Lung microvascular endothelial cell (primary cell): ENCODE measurements at regions not wholly inside any gene's neighbourhood (a gene's known extent, or its start where the extent isn't known, plus 50 kb on each side); places are given as distances from the start of the nearest gene placed in this dataset.

Source experiments
- DNase-seq, 2 donors: peaks; one replicate each; pipeline versions ENCODE4 v3.0.0 to v3.0.0-alpha.2; 2010; ENCODE audit warnings: low read depth in 2 of 2

GRCh38 chr13:90385781-90386489 lies 961.6 kb upstream of the MIR17HG start:
- DNase-seq, result no peak

GRCh38 chr13:90388887-90389452 lies 958.5 kb upstream of the MIR17HG start:
- no peak for DNase-seq

- no peak for DNase-seq
These were observed 958.0 kb upstream of the MIR17HG start for GRCh38 chr13:90389537-90389936.

- no peak for DNase-seq
These were observed 954.1 kb upstream of the MIR17HG start for GRCh38 chr13:90393408-90393807.

DNA sequence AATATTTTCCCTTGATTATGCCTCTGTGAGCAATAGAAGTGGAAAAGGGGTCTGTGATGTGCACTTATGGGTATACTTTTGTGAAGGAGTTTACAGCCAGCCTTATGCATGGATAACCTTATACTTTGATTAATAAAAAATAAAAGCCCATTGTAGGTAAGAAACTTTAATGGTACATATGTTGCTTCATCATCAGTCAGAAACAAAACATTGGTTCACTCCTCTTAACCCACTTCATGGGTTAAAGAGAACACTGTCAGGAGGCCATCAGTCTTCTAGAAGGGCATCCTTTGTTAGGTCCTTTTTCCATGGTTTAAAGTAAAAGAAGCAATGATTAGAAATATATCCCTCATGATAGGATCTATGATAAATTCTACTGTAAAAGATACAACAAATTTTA lies 952.1 kb upstream of the MIR17HG start:
- DNase-seq, result no peak

GRCh38 chr13:90395846-90396245 lies 951.6 kb upstream of the MIR17HG start:
- DNase-seq, result no peak

DNA sequence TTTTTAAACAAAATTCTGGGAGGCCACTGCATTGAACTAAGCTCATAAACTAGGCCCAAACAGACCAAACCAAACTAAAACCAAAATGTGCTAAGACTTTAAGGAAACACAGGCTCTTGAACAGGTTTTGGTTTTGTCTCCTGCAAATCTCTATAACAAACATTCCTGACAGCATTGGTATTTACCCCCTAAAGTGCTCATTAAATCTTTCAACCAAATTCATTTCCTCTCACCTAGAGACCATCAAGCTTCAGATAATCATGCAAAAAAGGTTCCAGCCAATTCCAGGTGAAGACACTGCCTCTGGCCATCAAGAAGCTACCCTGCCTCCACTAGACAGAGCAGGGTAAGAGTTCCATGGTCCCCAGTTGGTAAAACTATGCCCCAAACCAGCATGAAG lies 951.2 kb upstream of the MIR17HG start:
- DNase-seq, result no peak

DNA sequence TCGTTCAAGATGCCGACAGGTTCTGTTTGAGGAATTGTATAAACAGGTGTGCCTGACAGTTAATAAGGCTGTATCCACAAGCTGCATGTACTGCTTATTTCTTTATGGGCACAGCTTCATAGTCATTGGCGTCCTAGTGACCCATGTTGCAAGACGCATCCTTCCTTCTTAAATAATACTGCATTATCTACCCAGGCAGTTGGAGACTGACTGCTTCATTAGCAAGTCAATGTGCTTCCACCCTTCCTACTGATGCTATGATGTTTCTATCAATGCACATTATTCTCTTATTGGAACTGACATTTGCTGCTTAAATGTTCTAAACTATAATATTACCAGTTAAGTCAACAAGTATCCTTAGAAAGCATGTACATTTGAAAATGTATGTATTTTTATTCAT lies 950.0 kb upstream of the MIR17HG start:
- DNase-seq, result no peak

DNA sequence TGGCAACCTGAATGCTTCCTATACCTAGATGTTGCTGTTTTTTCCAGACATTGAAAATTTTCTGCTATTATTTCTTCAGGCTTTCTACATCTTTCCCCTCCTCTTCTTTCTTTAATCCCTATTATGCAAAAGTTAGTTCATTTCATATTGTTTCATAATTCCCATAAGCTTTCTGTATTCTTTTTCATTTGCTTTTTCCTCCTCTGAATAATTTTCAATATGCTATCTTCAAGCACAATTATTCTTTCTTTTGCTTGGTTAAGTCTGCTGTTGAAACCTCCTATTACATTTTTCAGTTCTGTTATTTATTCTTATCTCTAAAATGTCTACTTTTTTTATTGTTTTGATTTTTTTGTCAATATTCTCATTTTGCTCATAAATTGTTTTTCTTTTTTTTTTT lies 947.1 kb upstream of the MIR17HG start:
- DNase-seq, result no peak

- DNase-seq, result no peak
These were observed 946.3 kb upstream of the MIR17HG start for GRCh38 chr13:90401150-90401549.

DNA sequence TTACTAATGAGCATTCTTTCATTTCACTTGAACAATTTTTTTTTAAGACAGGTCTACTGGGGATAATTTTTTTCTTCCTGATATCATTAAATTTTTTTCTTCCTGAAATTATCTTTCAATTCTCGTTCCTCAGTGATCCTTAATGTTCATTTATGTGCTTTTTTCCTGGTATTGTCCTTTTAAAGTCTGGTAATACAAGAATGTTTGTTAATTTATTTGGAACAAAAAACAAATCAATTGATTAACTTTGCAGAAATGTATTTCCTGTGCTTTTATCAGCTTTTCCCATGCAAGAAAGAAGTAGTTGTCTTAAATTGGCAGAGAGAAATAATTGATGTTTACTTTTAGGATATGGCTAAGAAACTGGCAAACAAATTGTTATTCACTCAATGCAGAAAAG lies 945.4 kb upstream of the MIR17HG start:
- DNase-seq, result no peak

- no peak for DNase-seq
These were observed 944.9 kb upstream of the MIR17HG start for GRCh38 chr13:90402613-90403012.

GRCh38 chr13:90403330-90404082 lies 944.0 kb upstream of the MIR17HG start:
- DNase-seq, result no peak

DNA sequence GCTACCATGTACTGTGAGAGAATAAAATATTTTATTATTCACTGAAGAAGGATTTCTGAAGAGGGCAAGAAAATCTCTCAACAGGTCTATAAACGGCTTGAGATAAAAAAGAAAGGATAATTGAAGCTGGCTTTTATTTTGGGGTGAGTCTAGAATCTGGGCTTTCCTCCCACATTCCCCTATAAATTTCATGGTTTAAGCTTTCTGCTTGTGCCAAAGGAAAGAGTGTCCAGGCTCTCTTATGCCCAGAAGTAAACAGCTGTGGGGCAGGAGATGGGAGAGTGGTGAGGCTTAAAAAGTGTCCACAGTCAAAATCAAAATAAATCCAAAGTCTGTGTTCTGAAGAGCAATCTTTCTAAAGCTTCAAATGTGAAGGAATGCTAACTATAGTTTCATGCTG lies 942.2 kb upstream of the MIR17HG start:
- DNase-seq, result no peak

DNA sequence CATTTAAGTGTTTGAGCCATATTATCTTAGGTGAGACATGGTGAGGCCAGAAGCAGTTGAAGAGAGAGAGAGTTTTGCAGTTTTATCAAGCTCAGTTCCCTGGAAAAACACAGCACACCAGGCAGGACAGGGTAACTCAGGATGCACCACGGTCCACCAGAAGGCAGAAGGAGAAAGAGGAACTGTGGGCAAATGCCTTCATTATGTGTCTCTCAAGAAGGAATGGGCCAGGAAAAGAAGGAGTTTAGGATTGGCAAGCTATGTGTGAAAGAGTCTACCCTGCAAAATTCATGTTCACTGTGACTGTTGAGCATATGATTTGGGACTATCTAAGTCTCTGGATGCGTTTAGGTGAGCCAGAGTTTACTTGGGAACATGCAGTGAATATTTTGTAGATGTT lies 934.5 kb upstream of the MIR17HG start:
- DNase-seq, result peak in 1 of 2 donors; percentile 9

- DNase-seq, result no peak
These were observed 933.9 kb upstream of the MIR17HG start for GRCh38 chr13:90413548-90413947.

GRCh38 chr13:90414691-90415596 lies 932.5 kb upstream of the MIR17HG start:
- DNase-seq, result peak; percentile 33 to 96

GRCh38 chr13:90415902-90416301 lies 931.6 kb upstream of the MIR17HG start:
- DNase-seq, result peak in 1 of 2 donors; percentile 25

GRCh38 chr13:90416519-90416918 lies 931.0 kb upstream of the MIR17HG start:
- DNase-seq, result no peak

DNA sequence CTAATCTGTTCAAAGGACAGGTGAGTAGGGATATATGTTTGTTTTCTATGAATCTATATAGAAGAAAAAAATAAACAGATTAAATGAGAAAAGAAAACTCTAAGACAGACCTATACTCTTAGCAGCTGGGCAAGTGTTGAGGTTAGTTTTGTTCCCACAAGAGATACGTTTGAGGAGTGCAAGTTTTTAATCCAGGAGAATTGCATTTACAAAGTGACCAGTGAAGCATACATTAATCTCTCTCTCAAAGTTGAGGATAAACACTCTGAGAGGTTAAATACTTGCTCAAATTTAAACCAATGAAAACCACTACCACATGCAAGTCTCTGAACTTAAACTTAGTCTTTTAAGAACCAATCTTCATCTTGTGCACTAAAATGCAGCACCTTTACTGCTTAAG lies 930.5 kb upstream of the MIR17HG start:
- no peak for DNase-seq

- peak in 1 of 2 donors; percentile 18 for DNase-seq
These were observed 926.8 kb upstream of the MIR17HG start for GRCh38 chr13:90420683-90421082.
